ENCODE measurements at regions not wholly inside any gene's neighbourhood (a gene's known extent, or its start where the extent isn't known, plus 50 kb on each side); places are given as distances from the start of the nearest gene placed in this dataset.

- Histone ChIP-seq H3K27ac (ENCODE audit: control insufficient read depth, insufficient read depth) (no peak overlapping the region), H4K20me1 (ENCODE audit: control insufficient read depth, insufficient read depth) (no peaks in the 10 kb centered on the region), H2AFZ (ENCODE audit: control insufficient read depth, low read depth, low read length) (no peak overlapping the region), H3K4me1 (ENCODE audit: control insufficient read depth, insufficient read depth, low read length) (no peaks in the 10 kb centered on the region), H3K9ac (ENCODE audit: control insufficient read depth, insufficient read depth, low read length) (no peak overlapping the region), H3K9me3 (replicated peaks; ENCODE audit: control insufficient read depth, insufficient read depth, low read length) (no peaks in the 10 kb centered on the region), H3K79me2 (ENCODE audit: control insufficient read depth, insufficient read depth, low read length) (no peaks in the 10 kb centered on the region), H3K27me3 (replicated peaks in 1 of 2; ENCODE audit: control insufficient read depth in 2 of 2, insufficient read depth in 2 of 2, low read length in 1 of 2) (no peaks in the 10 kb centered on the region), H3K4me2 (ENCODE audit: control insufficient read depth, insufficient read depth) (no peak overlapping the region), H3K4me3 (no peak overlapping the region), H3K36me3 (ENCODE audit: control insufficient read depth in 2 of 2, insufficient read depth in 2 of 2, low read length in 1 of 2) (no peaks in the 10 kb centered on the region)
- in situ Hi-C loops (cut with MboI) (no loop called here), intact Hi-C loops (cut with micrococcal nuclease; ENCODE audit: unreplicated experiment) (no loop called here)
- RAD21 ChIA-PET (ENCODE audit: unreplicated experiment), result no interaction called here
- POLR2A ChIA-PET, result no interaction called here
- DNase-seq (ENCODE audit: low read depth, low spot score) (no peak), ATAC-seq (no peak), FAIRE-seq (no peak)
- no TSS peak for BruUV-seq (replicated peaks)
- 54% methylated on average over 3 of the region's 3 CpGs for WGBS (ENCODE audit: insufficient coverage, insufficient replicate concordance, low lambda C conversion rate, missing lambda C conversion rate)
- no peak for TF ChIP-seq SPI1 (IDR thresholded peaks at IDR 0.05; ENCODE audit: borderline replicate concordance, insufficient read depth, low read depth, low read length)
- CTCF ChIA-PET, result interaction anchor here (0.6 kb wide), 1 partner anchor 93 kb away, joined by 4 read pairs; no protein-coding TSS in a partner anchor
- SMC1A ChIA-PET (ENCODE audit: uncharacterized antibody, unreplicated experiment), result no interaction called here
These were observed 83.4 kb upstream of the NEGR1 start for GRCh38 chr1:72365693-72366092.

DNA sequence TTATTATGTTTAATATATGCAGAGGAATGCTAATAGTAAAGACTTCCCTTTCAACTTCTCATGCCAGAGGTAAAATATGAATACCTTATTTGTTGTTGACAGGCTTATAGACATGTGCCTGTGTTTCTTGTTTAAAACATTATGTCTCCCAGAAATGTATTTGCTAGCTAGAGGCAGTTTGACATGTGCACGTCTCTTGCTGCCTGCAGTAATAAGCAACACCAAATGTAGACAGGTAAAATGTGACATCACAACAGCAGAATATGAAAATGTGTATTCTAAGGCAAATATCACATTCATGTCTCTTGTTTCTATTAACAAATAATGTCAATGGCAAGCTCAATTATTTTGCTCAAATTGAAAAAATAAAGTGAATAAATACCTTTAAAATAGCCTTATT is 80.2 kb upstream of the NEGR1 start:
- CTCF ChIA-PET, result no interaction called here

More for the DNA sequence above, 80.2 kb upstream of the NEGR1 start:
- no peaks in the 10 kb centered on the region for H3K9me3 ChIP-seq (replicated peaks; ENCODE audit: control insufficient read depth, insufficient read depth, low read length)
- H3K4me3 ChIP-seq, result no peak overlapping the region
- ATAC-seq (no peak), FAIRE-seq (no peak), DNase-seq (ENCODE audit: low read depth, low spot score) (no peak)
- intact Hi-C loops (cut with micrococcal nuclease; ENCODE audit: unreplicated experiment) (no loop called here), in situ Hi-C loops (cut with MboI) (no loop called here)
- BruUV-seq (replicated peaks), result no TSS peak
- H2AFZ ChIP-seq (ENCODE audit: control insufficient read depth, low read depth, low read length), result no peak overlapping the region
- H3K79me2 ChIP-seq (ENCODE audit: control insufficient read depth, insufficient read depth, low read length), result no peaks in the 10 kb centered on the region
- no peak overlapping the region for H3K27ac ChIP-seq (ENCODE audit: control insufficient read depth, insufficient read depth)
- 0% methylated on average over 1 of the region's 1 CpG for WGBS (ENCODE audit: insufficient coverage, insufficient replicate concordance, low lambda C conversion rate, missing lambda C conversion rate)
- H3K9ac ChIP-seq (ENCODE audit: control insufficient read depth, insufficient read depth, low read length), result no peak overlapping the region
- H3K27me3 ChIP-seq (replicated peaks in 1 of 2; ENCODE audit: control insufficient read depth in 2 of 2, insufficient read depth in 2 of 2, low read length in 1 of 2), result no peaks in the 10 kb centered on the region
- ChIA-PET SMC1A (ENCODE audit: uncharacterized antibody, unreplicated experiment) (no interaction called here), POLR2A (no interaction called here), RAD21 (ENCODE audit: unreplicated experiment) (no interaction called here)
- TF ChIP-seq HDGF (IDR thresholded peaks at IDR 0.05), result no peak
- TF ChIP-seq SMARCA5 (IDR thresholded peaks at IDR 0.05), result no peak
- TF ChIP-seq MEF2A (IDR thresholded peaks at IDR 0.05; ENCODE audit: insufficient read depth, low read depth, low read length), result no peak
- no peak for TF ChIP-seq SMAD5 (IDR thresholded peaks at IDR 0.05; ENCODE audit: low read depth)
- no peak for TF ChIP-seq SUPT20H (IDR thresholded peaks at IDR 0.05; ENCODE audit: borderline replicate concordance, control insufficient read depth, low read depth, low read length)
- TF ChIP-seq CBX5 (IDR thresholded peaks at IDR 0.05; ENCODE audit: low read depth), result no peak
- TF ChIP-seq LARP7 (IDR thresholded peaks at IDR 0.05), result no peak
- TF ChIP-seq EED (IDR thresholded peaks at IDR 0.05; ENCODE audit: low read depth), result no peak
- TF ChIP-seq CHD1 (IDR thresholded peaks at IDR 0.05; ENCODE audit: low read depth, low read length), result no peak
- TF ChIP-seq ZSCAN29 (IDR thresholded peaks at IDR 0.05), result no peak
- no peak for TF ChIP-seq MXI1 (IDR thresholded peaks at IDR 0.05; ENCODE audit: low read depth, low read length)
- TF ChIP-seq HDAC6 (IDR thresholded peaks at IDR 0.05; ENCODE audit: unreplicated experiment), result no peak
- no peak for TF ChIP-seq JUND (IDR thresholded peaks at IDR 0.05; ENCODE audit: low read depth, low read length)
- TF ChIP-seq, protein P1, sequence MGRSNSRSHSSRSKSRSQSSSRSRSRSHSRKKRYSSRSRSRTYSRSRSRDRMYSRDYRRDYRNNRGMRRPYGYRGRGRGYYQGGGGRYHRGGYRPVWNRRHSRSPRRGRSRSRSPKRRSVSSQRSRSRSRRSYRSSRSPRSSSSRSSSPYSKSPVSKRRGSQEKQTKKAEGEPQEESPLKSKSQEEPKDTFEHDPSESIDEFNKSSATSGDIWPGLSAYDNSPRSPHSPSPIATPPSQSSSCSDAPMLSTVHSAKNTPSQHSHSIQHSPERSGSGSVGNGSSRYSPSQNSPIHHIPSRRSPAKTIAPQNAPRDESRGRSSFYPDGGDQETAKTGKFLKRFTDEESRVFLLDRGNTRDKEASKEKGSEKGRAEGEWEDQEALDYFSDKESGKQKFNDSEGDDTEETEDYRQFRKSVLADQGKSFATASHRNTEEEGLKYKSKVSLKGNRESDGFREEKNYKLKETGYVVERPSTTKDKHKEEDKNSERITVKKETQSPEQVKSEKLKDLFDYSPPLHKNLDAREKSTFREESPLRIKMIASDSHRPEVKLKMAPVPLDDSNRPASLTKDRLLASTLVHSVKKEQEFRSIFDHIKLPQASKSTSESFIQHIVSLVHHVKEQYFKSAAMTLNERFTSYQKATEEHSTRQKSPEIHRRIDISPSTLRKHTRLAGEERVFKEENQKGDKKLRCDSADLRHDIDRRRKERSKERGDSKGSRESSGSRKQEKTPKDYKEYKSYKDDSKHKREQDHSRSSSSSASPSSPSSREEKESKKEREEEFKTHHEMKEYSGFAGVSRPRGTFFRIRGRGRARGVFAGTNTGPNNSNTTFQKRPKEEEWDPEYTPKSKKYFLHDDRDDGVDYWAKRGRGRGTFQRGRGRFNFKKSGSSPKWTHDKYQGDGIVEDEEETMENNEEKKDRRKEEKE (IDR thresholded peaks at IDR 0.05), result no peak
- TF ChIP-seq TARDBP (IDR thresholded peaks at IDR 0.05; ENCODE audit: borderline replicate concordance), result no peak
- no peak for TF ChIP-seq GABPA (IDR thresholded peaks at IDR 0.05; ENCODE audit: low read depth)
- TF ChIP-seq ESRRA (IDR thresholded peaks at IDR 0.05; ENCODE audit: low read length), result no peak
- H3K36me3 ChIP-seq (ENCODE audit: control insufficient read depth in 2 of 2, insufficient read depth in 2 of 2, low read length in 1 of 2), result no peaks in the 10 kb centered on the region
- no peak overlapping the region for H3K4me2 ChIP-seq (ENCODE audit: control insufficient read depth, insufficient read depth)
- no peaks in the 10 kb centered on the region for H3K4me1 ChIP-seq (ENCODE audit: control insufficient read depth, insufficient read depth, low read length)
- no peaks in the 10 kb centered on the region for H4K20me1 ChIP-seq (ENCODE audit: control insufficient read depth, insufficient read depth)
